ENCODE measurements at regions not wholly inside any gene's neighbourhood (a gene's known extent, or its start where the extent isn't known, plus 50 kb on each side); places are given as distances from the start of the nearest gene placed in this dataset.

DNA sequence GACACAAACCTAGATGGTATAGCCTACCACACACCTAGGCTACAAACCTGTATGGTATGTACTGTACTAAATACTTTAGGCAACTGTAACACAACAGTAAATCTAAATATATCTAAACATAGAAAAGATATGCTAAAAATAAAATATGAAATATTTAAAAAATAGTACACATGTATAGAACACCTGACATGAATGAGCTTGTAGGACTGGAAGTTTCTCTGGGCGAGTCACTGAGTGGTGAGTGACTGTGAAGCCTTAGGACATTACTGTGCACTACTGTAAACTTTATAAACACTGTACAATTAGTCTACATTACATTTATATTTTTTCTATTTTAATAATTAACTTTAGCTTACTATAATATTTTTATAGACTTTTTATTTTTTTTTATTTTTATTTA lies 1301.3 kb downstream of the FAM181B start:
- intact Hi-C loops (cut with DNase I), result no loop called here
- no peak for DNase-seq

DNA sequence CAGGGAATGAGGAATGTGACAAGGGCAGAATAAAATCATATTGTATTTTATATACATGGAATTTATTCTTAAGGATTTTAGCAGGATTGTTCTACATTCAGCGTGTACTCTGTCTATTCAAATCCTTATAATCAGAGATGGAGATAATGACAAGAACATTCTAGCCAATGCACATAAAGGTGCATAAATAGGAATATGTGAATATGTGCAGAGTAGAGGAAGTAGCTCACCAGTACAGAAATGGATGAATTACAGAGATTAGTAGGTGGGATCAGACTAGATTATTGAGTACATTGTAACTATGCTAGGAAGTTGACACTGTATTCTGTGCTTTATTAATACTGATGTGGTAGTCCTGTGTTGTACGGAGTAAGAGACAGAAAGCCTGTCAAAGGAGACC lies 1308.8 kb downstream of the FAM181B start:
- intact Hi-C loops (cut with DNase I), result no loop called here
- DNase-seq, result no peak

DNA sequence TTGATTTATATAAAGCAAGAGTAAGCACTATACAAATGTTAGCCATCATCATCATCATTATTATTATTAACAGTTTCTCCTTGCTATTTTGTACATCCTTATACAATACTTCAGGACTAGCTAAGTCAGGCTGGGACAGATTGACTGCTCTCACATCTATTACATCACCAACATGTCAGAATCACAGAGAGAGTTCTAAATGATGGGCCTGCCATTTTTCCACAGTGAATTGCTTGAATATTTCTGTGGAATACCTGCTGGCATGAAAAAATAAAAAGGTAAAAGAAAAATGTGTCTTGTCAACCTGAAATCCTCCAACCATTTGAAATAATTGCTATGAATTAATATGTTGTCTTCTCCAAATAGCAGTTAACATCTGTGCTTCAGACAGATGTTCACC lies 1311.3 kb downstream of the FAM181B start:
- no peak for DNase-seq
- intact Hi-C loops (cut with DNase I), result no loop called here

DNA sequence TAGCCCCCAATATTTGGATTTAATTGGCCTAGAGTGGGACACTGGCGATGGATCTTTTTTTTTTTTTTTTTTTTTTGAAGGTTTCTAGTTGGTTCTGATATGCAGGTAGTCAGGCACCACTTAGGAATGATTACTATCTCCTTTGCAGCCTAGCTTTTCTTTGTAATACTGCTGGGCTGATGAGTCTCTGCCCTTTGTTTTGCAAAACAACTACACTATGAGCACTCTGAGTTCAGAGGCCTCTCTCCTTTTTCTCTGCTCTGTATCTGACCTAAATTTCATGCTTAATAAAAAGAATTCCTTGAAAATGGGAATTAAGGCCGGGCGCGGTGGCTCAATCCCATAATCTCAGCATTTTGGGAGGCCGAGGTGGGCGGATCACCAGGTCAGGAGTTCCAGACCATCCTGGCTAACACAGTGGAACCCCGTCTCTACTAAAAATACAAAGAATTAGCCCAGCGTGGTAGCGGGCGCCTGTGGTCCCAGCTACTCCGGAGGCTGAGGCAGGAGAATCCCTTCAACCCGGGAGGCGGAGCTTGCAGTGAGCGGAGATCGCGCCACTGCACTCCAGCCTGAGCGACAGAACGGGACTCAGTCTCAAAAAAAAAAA lies 1312.3 kb downstream of the FAM181B start:
- DNase-seq, result no peak
- intact Hi-C loops (cut with DNase I), result no loop called here

DNA sequence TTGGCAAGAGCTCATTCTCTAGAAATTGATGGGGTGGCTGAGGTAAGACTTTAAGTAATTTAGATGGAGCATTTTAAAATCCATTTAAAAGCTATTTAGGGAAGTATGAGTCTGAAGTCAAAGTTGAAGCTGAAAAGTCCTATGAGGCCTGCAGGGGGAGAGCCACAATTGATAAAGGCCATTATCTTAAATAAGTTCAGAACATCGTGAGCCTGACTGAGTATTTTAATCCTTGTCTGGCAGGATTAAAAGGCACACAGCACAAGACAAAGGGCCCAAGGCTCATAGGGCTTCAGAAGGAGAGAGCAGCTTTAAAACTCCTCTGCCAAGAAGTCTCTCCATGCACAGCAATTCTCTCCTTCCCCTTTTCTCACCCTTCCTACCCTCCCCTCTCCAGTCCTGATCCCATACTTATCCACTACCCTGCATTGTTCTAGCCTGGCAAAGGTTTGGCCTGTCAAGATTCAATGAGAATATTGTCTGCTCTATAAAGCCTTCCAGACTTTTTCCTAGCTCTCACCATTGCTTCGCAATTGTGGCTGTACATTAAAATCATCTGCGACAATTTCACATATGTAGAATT lies 1312.9 kb downstream of the FAM181B start:
- intact Hi-C loops (cut with DNase I), result no loop called here
- DNase-seq, result no peak

DNA sequence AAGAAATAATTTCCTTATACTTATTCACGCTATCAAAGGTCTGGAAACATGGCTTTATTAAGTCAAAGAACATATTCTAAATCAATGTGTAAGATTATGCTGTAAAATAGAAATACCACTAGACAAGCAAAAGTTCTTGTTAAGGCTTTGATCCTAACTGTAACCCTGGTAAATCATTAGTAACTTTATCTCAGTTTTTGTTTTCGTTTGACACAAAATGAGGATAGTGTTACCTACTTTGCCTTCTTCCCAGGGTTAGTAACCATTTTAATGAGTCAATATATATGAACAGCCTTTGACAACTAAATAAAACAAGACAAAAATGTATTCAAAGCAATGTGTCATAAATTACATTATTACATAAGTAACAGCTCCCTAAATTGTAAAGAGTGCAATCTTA lies 1336.3 kb downstream of the FAM181B start:
- intact Hi-C loops (cut with DNase I), result no loop called here
- no peak for DNase-seq

DNA sequence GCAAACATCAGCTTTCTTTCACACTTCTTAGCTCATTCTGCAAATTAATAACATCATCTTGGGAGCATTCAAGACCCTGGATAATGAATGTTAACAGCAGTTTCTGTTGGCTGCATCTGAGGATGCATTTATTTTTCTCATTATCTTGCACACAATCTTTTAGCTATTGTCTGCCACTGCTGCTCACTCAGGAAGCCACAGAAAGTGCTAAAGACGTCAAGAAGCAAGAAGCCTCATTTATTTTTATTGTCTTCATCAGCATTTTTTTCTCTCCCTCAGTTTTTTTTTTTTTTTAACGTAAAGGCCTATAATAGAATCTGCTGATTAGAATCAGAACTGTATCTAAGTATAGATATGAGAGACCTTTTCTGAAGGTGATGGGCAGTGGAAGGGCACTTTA lies 1339.4 kb downstream of the FAM181B start:
- intact Hi-C loops (cut with DNase I), result no loop called here
- DNase-seq, result no peak

DNA sequence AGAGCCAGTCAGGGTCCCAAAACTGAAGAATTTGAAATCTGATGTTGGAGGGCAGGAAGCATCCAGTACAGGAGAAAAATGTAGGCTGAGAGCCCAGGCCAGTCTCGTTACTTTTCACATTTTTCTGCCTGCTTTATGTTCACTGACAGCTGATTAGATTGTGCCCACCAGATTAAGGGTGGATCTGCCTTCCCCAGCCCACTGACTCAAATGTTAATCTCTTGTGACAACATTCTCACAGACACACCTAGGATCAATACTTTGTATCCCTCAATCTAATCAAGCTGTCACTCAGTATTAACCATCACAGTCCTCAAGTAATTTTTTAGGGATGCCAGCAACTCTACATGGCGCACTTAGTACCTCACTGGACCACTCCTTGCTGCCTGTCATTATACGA lies 1345.3 kb downstream of the FAM181B start:
- no peak for DNase-seq
- intact Hi-C loops (cut with DNase I), result no loop called here

DNA sequence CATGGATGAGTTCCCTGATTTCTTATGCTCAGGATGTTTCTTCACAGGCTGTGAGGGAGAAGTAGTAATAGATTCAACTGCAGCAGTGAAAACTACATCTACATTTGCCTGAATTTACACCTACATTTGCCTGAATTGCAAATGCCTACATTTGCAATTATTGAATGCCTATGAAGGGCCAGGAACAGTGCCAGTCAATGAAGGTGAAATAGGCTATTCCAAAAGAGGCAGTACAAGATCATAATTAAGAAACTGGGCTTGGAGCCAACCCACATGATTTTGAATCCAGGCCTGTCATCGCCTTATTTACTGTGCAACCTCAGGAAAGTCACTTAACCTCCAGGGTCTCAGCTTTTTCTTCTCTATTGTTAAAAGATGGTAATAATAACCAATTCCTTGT lies 1353.3 kb downstream of the FAM181B start:
- intact Hi-C loops (cut with DNase I), result no loop called here
- DNase-seq, result no peak

DNA sequence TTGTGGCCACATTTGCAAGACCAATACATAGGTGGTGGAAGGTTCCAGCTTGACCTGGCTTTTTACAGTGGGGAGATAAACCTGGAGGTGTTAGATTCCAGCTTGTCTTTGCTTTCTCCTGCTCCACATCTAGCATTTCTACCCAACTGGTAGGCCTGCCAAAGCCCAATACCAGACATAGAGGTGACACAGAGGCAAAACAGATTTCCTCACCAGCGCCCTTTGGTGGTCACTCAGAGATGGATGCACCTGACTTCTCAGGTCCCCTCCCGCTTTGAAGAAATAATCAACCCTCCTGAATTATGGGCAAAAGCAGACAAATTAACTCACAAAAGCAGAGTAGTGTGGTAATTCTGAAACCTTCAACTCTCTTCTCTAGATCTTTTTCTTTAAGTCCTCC lies 1356.2 kb downstream of the FAM181B start:
- intact Hi-C loops (cut with DNase I), result no loop called here
- no peak for DNase-seq

DNA sequence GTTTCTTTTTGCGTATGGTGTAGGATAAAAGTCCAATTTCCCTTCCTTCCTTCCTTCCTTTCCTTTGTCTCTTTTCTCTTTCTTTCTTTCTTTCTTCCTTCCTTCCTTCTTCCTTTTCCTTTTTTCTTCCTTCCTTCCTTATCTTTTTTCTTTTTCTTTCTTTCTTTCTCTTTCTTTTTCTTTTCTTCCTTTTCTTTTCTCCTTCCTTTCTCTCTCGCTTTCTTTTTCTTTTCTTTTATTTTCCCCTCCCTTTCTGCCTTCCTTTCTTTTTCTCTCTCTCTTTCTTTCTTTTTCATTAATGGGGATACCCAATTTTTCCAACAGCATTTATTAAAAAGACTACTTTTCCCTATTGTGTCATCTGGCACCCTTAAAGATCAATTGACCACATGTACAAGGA lies 1359.7 kb downstream of the FAM181B start:
- intact Hi-C loops (cut with DNase I), result no loop called here
- DNase-seq, result no peak

DNA sequence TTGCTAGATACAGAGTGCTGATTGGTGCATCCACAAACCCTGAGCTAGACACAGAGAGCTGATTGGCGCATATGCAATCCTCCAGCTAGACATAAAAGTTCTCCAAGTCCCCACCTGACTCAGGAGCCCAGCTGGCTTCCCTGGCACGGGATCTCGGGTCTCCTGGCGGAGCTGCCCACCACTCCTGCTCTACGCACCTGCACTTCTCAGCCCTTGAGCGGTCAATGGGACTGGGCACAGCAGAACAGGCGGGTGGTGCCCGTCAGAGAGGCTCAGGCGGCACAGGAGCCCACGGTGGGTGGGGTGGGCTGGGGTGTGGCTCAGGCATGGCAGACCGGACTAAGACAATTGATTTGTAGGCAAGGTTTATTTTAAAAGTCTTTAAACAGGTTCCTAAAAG lies 1365.5 kb downstream of the FAM181B start:
- DNase-seq, result no peak
- intact Hi-C loops (cut with DNase I), result no loop called here

DNA sequence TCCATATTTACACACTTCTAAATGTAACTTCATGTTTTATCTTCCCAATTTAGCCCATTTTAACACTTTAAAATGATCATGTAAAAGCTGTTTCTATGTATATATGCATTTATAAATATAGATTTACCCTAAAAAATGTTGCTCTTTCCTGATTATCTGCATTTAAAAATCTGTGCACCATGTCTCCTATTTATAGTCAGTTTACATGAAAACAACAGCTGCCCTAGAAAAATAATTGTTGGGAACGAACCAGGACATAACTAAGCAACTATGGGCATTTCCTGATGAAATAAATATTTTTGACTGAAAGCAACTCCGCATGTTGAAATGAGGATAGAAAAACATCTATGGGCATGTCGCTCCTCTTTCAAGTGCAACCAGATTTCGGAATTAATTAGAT lies 1368.2 kb downstream of the FAM181B start:
- no peak for DNase-seq
- intact Hi-C loops (cut with DNase I), result no loop called here

DNA sequence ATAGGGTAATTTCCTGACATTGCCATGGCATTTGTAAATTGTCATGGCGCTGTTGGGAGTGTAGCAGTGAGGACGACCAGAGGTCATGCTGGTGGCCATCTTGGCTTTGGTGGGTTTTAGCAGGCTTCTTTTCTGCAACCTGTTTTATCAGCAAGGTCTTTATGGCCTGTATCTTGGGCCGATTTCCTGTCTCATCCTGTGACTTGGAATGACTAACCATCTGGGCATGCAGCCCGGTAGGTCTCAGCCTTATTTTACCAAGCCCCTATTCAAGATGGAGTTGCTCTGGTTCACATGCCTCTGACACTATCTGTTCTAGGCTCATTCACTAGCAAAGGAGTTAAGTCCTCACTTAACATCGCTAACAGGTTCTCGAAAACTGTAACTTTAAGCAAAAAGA lies 1374.2 kb downstream of the FAM181B start:
- no peak for DNase-seq
- intact Hi-C loops (cut with DNase I), result no loop called here

DNA sequence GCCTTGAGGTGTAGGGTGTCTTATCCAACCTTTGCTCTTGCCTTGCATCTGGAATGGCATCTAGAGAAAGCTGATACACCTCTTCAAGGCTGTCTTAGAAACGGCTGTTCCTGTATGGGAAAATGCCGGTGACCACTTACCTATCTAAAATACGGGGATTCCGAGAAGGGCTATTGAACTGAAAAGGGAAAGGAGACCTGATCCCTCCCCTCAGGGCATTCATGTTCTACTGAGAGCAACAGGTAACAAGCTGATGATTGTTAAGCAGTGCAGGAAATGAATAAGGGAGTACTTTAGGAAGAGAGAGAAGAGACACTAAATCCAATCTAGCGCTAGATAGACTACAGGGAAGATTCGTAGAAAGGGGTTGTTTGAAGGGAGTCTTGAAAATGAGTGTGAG lies 1388.1 kb downstream of the FAM181B start:
- intact Hi-C loops (cut with DNase I), result no loop called here
- no peak for DNase-seq

DNA sequence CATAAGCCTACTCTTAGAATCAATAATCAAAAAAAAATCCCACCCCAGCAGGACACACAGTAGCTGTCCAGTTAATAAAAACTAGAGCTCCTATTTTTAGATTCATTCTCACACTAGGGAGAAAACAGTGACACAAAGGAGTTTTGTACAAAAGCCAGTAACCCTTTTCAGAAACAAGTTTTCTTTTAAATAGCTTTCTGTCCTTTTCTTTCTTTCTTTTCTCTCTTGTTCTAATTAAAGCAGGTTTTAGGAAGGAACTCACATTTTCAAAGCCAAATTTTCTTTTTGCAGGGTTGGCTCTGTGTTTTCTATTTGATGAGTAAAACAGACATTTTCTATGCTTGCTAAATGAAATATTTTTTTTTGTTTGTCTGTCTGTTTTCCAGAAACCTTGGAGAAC lies 1390.7 kb downstream of the FAM181B start:
- no peak for DNase-seq
- intact Hi-C loops (cut with DNase I), result no loop called here

DNA sequence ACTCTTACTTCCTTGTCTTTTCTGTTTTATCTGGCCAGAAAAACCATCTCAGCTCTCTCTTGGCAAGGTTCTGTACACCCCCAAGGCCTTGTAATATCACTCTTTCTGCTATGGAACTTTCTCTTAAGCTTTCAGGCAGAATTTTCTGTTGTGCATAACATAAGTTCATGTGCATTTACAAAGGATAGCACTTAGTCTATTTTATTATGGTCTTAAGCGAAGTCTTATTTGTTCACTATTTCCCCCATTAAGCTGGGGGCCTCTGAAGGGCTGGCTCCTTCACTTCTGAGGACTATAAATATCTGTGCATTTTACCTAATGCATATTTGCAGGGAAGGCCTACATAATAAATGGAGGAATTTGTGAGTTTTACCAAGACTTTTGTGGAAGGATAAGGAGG lies 1393.4 kb downstream of the FAM181B start:
- DNase-seq, result no peak
- intact Hi-C loops (cut with DNase I), result no loop called here

DNA sequence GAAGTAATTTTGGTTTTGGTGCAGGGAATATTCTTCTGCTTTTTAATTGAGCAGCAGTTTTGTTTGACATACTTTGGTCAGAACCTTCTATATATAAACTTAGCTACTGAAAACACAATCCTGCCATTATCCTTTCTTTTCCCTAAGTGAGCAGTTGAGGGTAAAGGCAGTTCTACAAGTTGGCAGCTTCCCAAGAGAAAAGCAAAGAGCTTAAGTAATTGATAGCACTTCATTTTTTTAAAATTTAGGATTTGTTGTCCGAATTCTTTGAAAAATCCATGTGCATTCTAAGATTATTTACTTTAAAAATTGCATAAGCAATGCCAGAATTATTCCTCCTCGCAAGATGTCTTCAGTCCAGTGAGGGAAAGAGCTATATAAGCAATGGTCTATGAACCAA lies 1394.1 kb downstream of the FAM181B start:
- DNase-seq, result no peak
- intact Hi-C loops (cut with DNase I), result no loop called here

DNA sequence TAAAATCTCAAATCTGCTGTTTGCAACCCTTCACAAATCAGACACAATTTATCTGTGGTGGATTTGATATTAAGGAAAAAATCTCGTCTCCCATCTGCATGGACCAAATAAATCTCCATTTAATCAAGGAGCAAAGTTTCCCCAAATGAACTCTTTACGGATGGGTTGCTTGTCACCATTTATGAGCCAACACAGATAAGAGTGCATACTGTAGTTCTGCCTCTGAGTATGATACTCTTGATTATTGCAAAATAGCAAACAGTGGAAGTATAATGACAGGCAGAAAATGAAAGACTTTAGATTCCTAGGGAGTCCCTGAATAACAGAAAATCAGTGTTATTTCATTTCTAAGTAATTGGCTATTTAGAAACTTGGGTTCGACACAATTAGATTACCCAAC lies 1395.9 kb downstream of the FAM181B start:
- intact Hi-C loops (cut with DNase I), result no loop called here
- no peak for DNase-seq

DNA sequence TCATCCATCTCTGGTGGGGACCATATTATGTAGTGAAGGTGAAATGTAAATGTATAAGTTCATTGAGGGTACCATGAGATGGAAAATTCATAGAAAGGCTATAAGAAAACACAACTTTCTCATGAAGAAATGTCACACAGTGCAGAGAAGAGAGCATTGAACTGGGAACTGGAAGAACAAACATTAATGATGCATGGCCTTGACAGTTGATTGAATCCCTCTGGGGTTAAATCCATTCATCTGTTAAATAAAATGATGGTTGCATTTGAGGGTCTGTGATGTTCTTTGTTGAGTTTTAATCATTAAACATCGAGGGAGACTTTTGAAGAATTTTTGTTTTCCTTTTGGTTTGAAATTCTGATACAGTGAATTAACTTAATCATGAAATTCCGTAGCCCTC lies 1401.4 kb downstream of the FAM181B start:
- intact Hi-C loops (cut with DNase I), result no loop called here
- no peak for DNase-seq

DNA sequence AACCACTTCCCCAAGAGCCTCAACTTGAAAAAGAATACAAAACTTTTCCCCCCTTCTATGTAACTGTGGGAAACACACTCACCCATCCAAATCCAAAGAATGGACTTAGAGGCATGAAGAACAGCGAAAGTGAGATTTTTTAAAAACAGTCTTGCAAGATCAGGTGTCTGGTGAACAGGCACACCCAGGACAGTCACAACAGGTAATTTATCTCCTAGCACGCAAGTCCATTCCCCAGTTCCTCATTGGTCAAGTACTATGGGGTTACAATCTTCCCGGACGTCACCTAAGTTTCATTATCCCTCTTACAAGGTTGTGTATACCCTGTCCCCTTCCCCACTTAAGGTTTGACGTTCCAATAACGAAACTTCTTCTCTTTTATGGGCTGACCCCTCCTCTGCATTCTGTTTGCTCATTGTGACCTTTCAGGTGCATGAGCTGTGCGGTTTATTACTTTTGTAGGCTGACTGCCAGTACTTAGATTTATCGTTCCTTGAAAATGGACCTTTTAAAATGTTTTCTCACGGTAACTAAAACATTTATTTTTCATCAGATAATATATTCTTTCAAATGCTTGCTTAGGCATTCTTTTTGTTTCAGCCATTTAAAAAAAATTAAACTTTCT lies 1401.9 kb downstream of the FAM181B start:
- intact Hi-C loops (cut with DNase I), result no loop called here
- no peak for DNase-seq

Measured in head of caudate nucleus (tissue), 42 donors.